Liver (tissue), 3 donors: ENCODE measurements at regions not wholly inside any gene's neighbourhood (a gene's known extent, or its start where the extent isn't known, plus 50 kb on each side); places are given as distances from the start of the nearest gene placed in this dataset.

Source experiments
- CTCF ChIP-seq: fragments of 150-350 bp; IDR thresholded peaks from 2 replicates; pipeline ENCODE4 v1.5.1; 2017; ENCODE audit warnings: improper control_type of control experiment, low read depth, low read length; ENCODE audit not compliant: missing input control
- EGR1 ChIP-seq, 2 donors: IDR thresholded peaks; 2 replicates each; pipeline ENCODE4 v1.6.1; 2016 to 2018; ENCODE audit warnings: antibody characterized with exemption in 2 of 2, low read depth in 2 of 2
- GABPA ChIP-seq, 2 donors: IDR thresholded peaks in 1 of 2; conservative IDR thresholded peaks in 1 of 2; 2 replicates each; pipeline ENCODE4 v1.6.1; 2016; ENCODE audit warnings: antibody characterized with exemption in 2 of 2, mild to moderate bottlenecking in 1 of 2, moderate library complexity in 1 of 2
- HNF4A ChIP-seq, 2 donors: conservative IDR thresholded peaks; 2 replicates each; pipeline ENCODE4 v1.6.1; 2016; ENCODE audit warnings: antibody characterized with exemption in 2 of 2, mild to moderate bottlenecking in 2 of 2
- JUND ChIP-seq, 2 donors: IDR thresholded peaks; 2 replicates each; pipeline ENCODE4 v1.6.1; 2016; ENCODE audit warnings: antibody characterized with exemption in 2 of 2
- NR2F2 ChIP-seq: IDR thresholded peaks from 2 replicates; pipeline ENCODE4 v1.6.1; 2016; ENCODE audit warnings: antibody characterized with exemption
- RAD21 ChIP-seq, 2 donors: IDR thresholded peaks; 2 replicates each; pipeline ENCODE4 v1.6.1; 2016; ENCODE audit warnings: antibody characterized with exemption in 2 of 2, mild to moderate bottlenecking in 2 of 2
- SP1 ChIP-seq: IDR thresholded peaks from 2 replicates; pipeline ENCODE4 v1.6.1; 2018; ENCODE audit warnings: antibody characterized with exemption, mild to moderate bottlenecking
- TAF1 ChIP-seq: conservative IDR thresholded peaks from 2 replicates; pipeline ENCODE4 v1.6.1; 2016; ENCODE audit warnings: antibody characterized with exemption, mild to moderate bottlenecking
- YY1 ChIP-seq: IDR thresholded peaks from 2 replicates; pipeline ENCODE4 v1.6.1; 2016; ENCODE audit warnings: antibody characterized with exemption, mild to moderate bottlenecking
- TF ChIP-seq, protein P1 (sequence below): IDR thresholded peaks from 2 replicates; pipeline ENCODE4 v1.6.1; 2016; ENCODE audit warnings: antibody characterized with exemption
- TF ChIP-seq, protein P2 (sequence below): IDR thresholded peaks from 2 replicates; pipeline ENCODE4 v1.6.1; 2016; ENCODE audit warnings: antibody characterized with exemption
- TF ChIP-seq, protein P3 (sequence below): IDR thresholded peaks from 2 replicates; pipeline ENCODE4 v1.6.1; 2016; ENCODE audit warnings: antibody characterized with exemption
- TF ChIP-seq, protein P4 (sequence below): IDR thresholded peaks from 2 replicates; pipeline ENCODE4 v1.6.1; 2016; ENCODE audit warnings: antibody characterized with exemption, mild to moderate bottlenecking
- donor health status: healthy.
- donor health status: healthy.

GRCh38 chr7:18231854-18232253 lies 204.2 kb upstream of the PRPS1L1 start:
- TF ChIP-seq CTCF: no peak
- TF ChIP-seq, protein P1, sequence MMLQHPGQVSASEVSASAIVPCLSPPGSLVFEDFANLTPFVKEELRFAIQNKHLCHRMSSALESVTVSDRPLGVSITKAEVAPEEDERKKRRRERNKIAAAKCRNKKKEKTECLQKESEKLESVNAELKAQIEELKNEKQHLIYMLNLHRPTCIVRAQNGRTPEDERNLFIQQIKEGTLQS: no peak
- TF ChIP-seq SP1: no peak
- no peak for TF ChIP-seq RAD21 (IDR thresholded peaks at IDR 0.05)
- no peak for TF ChIP-seq GABPA (IDR thresholded peaks at IDR 0.05 in 1 of 2, conservative IDR thresholded peaks at IDR 0.05 in 1 of 2)
- no peak for TF ChIP-seq JUND (IDR thresholded peaks at IDR 0.05)
- TF ChIP-seq EGR1 (IDR thresholded peaks at IDR 0.05; ENCODE audit: low read depth in 2 of 2): no peak
- TF ChIP-seq, protein P2, sequence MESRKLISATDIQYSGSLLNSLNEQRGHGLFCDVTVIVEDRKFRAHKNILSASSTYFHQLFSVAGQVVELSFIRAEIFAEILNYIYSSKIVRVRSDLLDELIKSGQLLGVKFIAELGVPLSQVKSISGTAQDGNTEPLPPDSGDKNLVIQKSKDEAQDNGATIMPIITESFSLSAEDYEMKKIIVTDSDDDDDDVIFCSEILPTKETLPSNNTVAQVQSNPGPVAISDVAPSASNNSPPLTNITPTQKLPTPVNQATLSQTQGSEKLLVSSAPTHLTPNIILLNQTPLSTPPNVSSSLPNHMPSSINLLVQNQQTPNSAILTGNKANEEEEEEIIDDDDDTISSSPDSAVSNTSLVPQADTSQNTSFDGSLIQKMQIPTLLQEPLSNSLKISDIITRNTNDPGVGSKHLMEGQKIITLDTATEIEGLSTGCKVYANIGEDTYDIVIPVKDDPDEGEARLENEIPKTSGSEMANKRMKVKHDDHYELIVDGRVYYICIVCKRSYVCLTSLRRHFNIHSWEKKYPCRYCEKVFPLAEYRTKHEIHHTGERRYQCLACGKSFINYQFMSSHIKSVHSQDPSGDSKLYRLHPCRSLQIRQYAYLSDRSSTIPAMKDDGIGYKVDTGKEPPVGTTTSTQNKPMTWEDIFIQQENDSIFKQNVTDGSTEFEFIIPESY: no peak
- TF ChIP-seq, protein P3, sequence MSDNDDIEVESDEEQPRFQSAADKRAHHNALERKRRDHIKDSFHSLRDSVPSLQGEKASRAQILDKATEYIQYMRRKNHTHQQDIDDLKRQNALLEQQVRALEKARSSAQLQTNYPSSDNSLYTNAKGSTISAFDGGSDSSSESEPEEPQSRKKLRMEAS: no peak
- TF ChIP-seq YY1: no peak
- TF ChIP-seq TAF1: no peak
- TF ChIP-seq, protein P4, sequence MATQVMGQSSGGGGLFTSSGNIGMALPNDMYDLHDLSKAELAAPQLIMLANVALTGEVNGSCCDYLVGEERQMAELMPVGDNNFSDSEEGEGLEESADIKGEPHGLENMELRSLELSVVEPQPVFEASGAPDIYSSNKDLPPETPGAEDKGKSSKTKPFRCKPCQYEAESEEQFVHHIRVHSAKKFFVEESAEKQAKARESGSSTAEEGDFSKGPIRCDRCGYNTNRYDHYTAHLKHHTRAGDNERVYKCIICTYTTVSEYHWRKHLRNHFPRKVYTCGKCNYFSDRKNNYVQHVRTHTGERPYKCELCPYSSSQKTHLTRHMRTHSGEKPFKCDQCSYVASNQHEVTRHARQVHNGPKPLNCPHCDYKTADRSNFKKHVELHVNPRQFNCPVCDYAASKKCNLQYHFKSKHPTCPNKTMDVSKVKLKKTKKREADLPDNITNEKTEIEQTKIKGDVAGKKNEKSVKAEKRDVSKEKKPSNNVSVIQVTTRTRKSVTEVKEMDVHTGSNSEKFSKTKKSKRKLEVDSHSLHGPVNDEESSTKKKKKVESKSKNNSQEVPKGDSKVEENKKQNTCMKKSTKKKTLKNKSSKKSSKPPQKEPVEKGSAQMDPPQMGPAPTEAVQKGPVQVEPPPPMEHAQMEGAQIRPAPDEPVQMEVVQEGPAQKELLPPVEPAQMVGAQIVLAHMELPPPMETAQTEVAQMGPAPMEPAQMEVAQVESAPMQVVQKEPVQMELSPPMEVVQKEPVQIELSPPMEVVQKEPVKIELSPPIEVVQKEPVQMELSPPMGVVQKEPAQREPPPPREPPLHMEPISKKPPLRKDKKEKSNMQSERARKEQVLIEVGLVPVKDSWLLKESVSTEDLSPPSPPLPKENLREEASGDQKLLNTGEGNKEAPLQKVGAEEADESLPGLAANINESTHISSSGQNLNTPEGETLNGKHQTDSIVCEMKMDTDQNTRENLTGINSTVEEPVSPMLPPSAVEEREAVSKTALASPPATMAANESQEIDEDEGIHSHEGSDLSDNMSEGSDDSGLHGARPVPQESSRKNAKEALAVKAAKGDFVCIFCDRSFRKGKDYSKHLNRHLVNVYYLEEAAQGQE: no peak
- TF ChIP-seq HNF4A (conservative IDR thresholded peaks at IDR 0.05): no peak
- no peak for TF ChIP-seq NR2F2
